Lower leg skin (tissue), 3 donors: ENCODE measurements at regions not wholly inside any gene's neighbourhood (a gene's known extent, or its start where the extent isn't known, plus 50 kb on each side); places are given as distances from the start of the nearest gene placed in this dataset.

Experiments used
- CTCF ChIP-seq, 3 donors: fragments of 450-650 bp; IDR thresholded peaks; one replicate each; pipeline ENCODE4 v1.5.1; 2016; ENCODE audit warnings: antibody characterized with exemption in 3 of 3, mild to moderate bottlenecking in 3 of 3, moderate library complexity in 2 of 3
- POLR2A ChIP-seq, 2 donors: fragments of 450-650 bp; IDR thresholded peaks; one replicate each; pipeline ENCODE4 v1.6.1; 2016 to 2017; ENCODE audit warnings: antibody characterized with exemption in 2 of 2, mild to moderate bottlenecking in 1 of 2, moderate library complexity in 1 of 2

DNA sequence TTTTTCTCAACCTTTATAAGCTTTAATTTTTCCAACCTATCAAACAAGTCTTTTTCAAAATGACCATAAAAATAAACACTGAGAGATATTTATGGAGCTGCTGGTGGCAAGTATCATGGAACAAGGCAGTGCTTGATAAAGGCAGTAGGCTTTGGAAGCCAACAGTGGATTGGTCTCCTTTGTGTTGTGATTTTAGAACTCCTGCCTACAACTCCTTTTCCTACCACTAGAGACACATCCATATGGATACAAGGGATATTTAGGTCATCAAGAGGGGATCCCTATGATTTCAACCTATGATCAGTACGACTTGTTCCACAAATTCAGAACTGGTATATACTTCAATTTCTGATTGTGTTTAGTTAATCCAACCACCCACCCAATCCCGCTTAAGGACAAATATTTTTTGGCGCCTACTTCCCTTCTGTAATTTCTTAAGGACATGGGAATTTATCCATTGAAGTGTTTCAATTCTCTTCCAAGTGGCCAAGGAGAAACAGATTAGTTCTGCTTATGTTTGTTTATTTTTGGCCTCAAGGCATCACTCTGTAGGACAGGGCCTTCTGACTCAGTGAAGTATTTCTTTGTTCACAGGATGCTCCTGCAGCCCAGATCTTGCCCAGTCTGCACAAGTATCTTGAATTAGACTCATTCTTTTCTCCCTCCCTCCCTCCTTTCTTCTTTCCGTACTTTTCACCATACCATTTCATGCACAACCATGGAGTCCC, 2119.6 kb upstream of the PIK3C3 start:
- TF ChIP-seq CTCF (IDR thresholded peaks at IDR 0.05) (no peak), POLR2A (IDR thresholded peaks at IDR 0.05) (no peak)
